GM18505 (cell line): ENCODE measurements at regions not wholly inside any gene's neighbourhood (a gene's known extent, or its start where the extent isn't known, plus 50 kb on each side); places are given as distances from the start of the nearest gene placed in this dataset.
A peak's percentile ranks its signal among the peaks of the same experiment; 100 is the strongest.

Experiments used
- ATAC-seq: cut with Tn5 transposase; IDR thresholded peaks from one replicate; pipeline ENCODE4 v1.9.1; 2021; ENCODE audit not compliant: unreplicated experiment
- POLR2A ChIP-seq: IDR thresholded peaks from 4 replicates; pipeline ENCODE4 v1.6.1; 2011; ENCODE audit warnings: borderline replicate concordance; ENCODE audit not compliant: insufficient read depth, insufficient read length; ENCODE audit errors: extremely low read depth

- TF ChIP-seq POLR2A: no peak
- no peak for ATAC-seq
Observed at GRCh38 chr7:130932088-130932487, 198.1 kb upstream of the KLF14 start.

- TF ChIP-seq POLR2A: no peak
- no peak for ATAC-seq
Observed at GRCh38 chr7:130932667-130933432, 198.8 kb upstream of the KLF14 start.

- peak; percentile 4 for TF ChIP-seq POLR2A
- ATAC-seq: no peak
Observed at GRCh38 chr7:130933919-130934318, 199.9 kb upstream of the KLF14 start.

- ATAC-seq: no peak
- no peak for TF ChIP-seq POLR2A
Observed at GRCh38 chr7:130935564-130936157, 201.7 kb upstream of the KLF14 start.

GRCh38 chr7:130936202-130936931, 202.4 kb upstream of the KLF14 start:
- ATAC-seq: no peak
- TF ChIP-seq POLR2A: no peak

GRCh38 chr7:130937016-130937415, 203.0 kb upstream of the KLF14 start:
- TF ChIP-seq POLR2A: no peak
- no peak for ATAC-seq

- ATAC-seq: no peak
- TF ChIP-seq POLR2A: no peak
Observed at GRCh38 chr7:130937830-130938229, 203.8 kb upstream of the KLF14 start.

- no peak for TF ChIP-seq POLR2A
- ATAC-seq: no peak
Observed at GRCh38 chr7:130938661-130939060, 204.7 kb upstream of the KLF14 start.

- no peak for ATAC-seq
- no peak for TF ChIP-seq POLR2A
Observed at GRCh38 chr7:130939321-130940095, 205.5 kb upstream of the KLF14 start.

- no peak for TF ChIP-seq POLR2A
- no peak for ATAC-seq
Observed at GRCh38 chr7:130940326-130940725, 206.3 kb upstream of the KLF14 start.

- ATAC-seq: no peak
- no peak for TF ChIP-seq POLR2A
Observed at GRCh38 chr7:130940907-130941306, 206.9 kb upstream of the KLF14 start.

- peak; percentile 35 for TF ChIP-seq POLR2A
Observed at GRCh38 chr7:130941322-130942210, 207.6 kb upstream of the KLF14 start.

More at GRCh38 chr7:130941322-130942210, 207.6 kb upstream of the KLF14 start:
- ATAC-seq: no peak
